H9 (cell line): ENCODE measurements at regions not wholly inside any gene's neighbourhood (a gene's known extent, or its start where the extent isn't known, plus 50 kb on each side); places are given as distances from the start of the nearest gene placed in this dataset.

Experiments
- DNase-seq: peaks from one replicate; pipeline ENCODE4 v3.0.0-alpha.2; 2017
- H2AFZ ChIP-seq: one replicate; pipeline ENCODE4 v1.6.1; 2013; ENCODE audit warnings: mild to moderate bottlenecking, low read length, control low read depth, moderate library complexity
- H2AK5ac ChIP-seq: 2 replicates; pipeline ENCODE4 v1.6.1; 2013; ENCODE audit warnings: low read length, control low read depth, mixed read lengths; ENCODE audit not compliant: insufficient read length
- H2BK120ac ChIP-seq: one replicate; pipeline ENCODE4 v1.6.1; 2013; ENCODE audit warnings: low read depth, mild to moderate bottlenecking, low read length, control low read depth, inconsistent platforms; ENCODE audit not compliant: poor library complexity, severe bottlenecking
- H2BK12ac ChIP-seq: 2 replicates; pipeline ENCODE4 v1.6.1; 2013; ENCODE audit warnings: low read length, control low read depth, mixed read lengths, low read depth; ENCODE audit not compliant: insufficient read length
- H2BK15ac ChIP-seq: 2 replicates; pipeline ENCODE4 v1.6.1; 2013; ENCODE audit warnings: low read depth, low read length, control low read depth
- H2BK20ac ChIP-seq: one replicate; pipeline ENCODE4 v1.6.1; 2013; ENCODE audit warnings: low read depth, mild to moderate bottlenecking, low read length, control low read depth, inconsistent platforms; ENCODE audit not compliant: poor library complexity, severe bottlenecking
- H2BK5ac ChIP-seq: 2 replicates; pipeline ENCODE4 v1.6.1; 2013; ENCODE audit warnings: low read length, control low read depth, mixed read lengths; ENCODE audit not compliant: insufficient read length
- H3K14ac ChIP-seq: 2 replicates; pipeline ENCODE4 v1.6.1; 2013; ENCODE audit warnings: low read length, control low read depth; ENCODE audit not compliant: insufficient read depth
- H3K18ac ChIP-seq: 2 replicates; pipeline ENCODE4 v1.6.1; 2013; ENCODE audit warnings: low read depth, mild to moderate bottlenecking, mixed read lengths, low read length, control low read depth; ENCODE audit not compliant: insufficient read length
- H3K23ac ChIP-seq: 2 replicates; pipeline ENCODE4 v1.6.1; 2013; ENCODE audit warnings: low read length, control low read depth, mixed read lengths, low read depth; ENCODE audit not compliant: insufficient read length
- H3K23me2 ChIP-seq: 2 replicates; pipeline ENCODE4 v1.6.1; 2013; ENCODE audit warnings: low read depth, mild to moderate bottlenecking, mixed read lengths, low read length, control low read depth; ENCODE audit not compliant: insufficient read length, poor library complexity, severe bottlenecking
- H3K27ac ChIP-seq: 2 replicates; pipeline ENCODE4 v1.5.1; 2013; ENCODE audit warnings: low read length, control low read depth, mixed read lengths, low read depth; ENCODE audit not compliant: insufficient read length
- H3K27me3 ChIP-seq: 2 replicates; pipeline ENCODE4 v1.6.1; 2013; ENCODE audit warnings: low read length, control low read depth, inconsistent platforms; ENCODE audit not compliant: insufficient read depth
- H3K4ac ChIP-seq: 2 replicates; pipeline ENCODE4 v1.6.1; 2013; ENCODE audit warnings: low read depth, mild to moderate bottlenecking, control low read depth, inconsistent platforms, low read length, moderate library complexity
- H3K4me1 ChIP-seq: 2 replicates; pipeline ENCODE4 v1.6.1; 2013; ENCODE audit warnings: low read length, control low read depth, inconsistent platforms; ENCODE audit not compliant: insufficient read depth
- H3K4me2 ChIP-seq: 2 replicates; pipeline ENCODE4 v1.6.1; 2013; ENCODE audit warnings: low read length, control low read depth, mixed read lengths; ENCODE audit not compliant: insufficient read length, insufficient read depth
- H3K56ac ChIP-seq: 2 replicates; pipeline ENCODE4 v1.6.1; 2013; ENCODE audit warnings: low read depth, mild to moderate bottlenecking, mixed read lengths, low read length, control low read depth; ENCODE audit not compliant: insufficient read length
- H3K79me1 ChIP-seq: 2 replicates; pipeline ENCODE4 v1.6.1; 2013; ENCODE audit warnings: low read depth, mild to moderate bottlenecking, moderate library complexity, low read length, control low read depth, inconsistent platforms; ENCODE audit not compliant: insufficient read depth, poor library complexity, severe bottlenecking
- H3K79me2 ChIP-seq: 2 replicates; pipeline ENCODE4 v1.6.1; 2013; ENCODE audit warnings: low read length, control low read depth, inconsistent platforms; ENCODE audit not compliant: insufficient read depth
- H3K9ac ChIP-seq: 2 replicates; pipeline ENCODE4 v1.6.1; 2013; ENCODE audit warnings: low read length, control low read depth, mixed read lengths; ENCODE audit not compliant: insufficient read length; ENCODE audit errors: extremely low read depth
- H3K9me3 ChIP-seq: one replicate; pipeline ENCODE4 v1.6.1; 2013; ENCODE audit warnings: low read depth, low read length, inconsistent platforms; ENCODE audit not compliant: control insufficient read depth
- H3T11ph ChIP-seq: one replicate; pipeline ENCODE4 v1.6.1; 2013; ENCODE audit warnings: mild to moderate bottlenecking, low read length, control low read depth, inconsistent platforms
- H4K20me1 ChIP-seq: one replicate; pipeline ENCODE4 v1.6.1; 2013; ENCODE audit not compliant: control insufficient read depth, insufficient read length, insufficient read depth
- H4K5ac ChIP-seq: 2 replicates; pipeline ENCODE4 v1.6.1; 2013; ENCODE audit warnings: low read depth, mild to moderate bottlenecking, mixed read lengths, low read length, control low read depth; ENCODE audit not compliant: insufficient read length
- H4K8ac ChIP-seq: replicated peaks from 2 replicates; pipeline ENCODE4 v1.6.1; 2013; ENCODE audit warnings: low read length, control low read depth, mixed read lengths, low read depth; ENCODE audit not compliant: insufficient read length
- H4K91ac ChIP-seq: 2 replicates; pipeline ENCODE4 v1.6.1; 2013; ENCODE audit warnings: low read depth, mild to moderate bottlenecking, moderate library complexity, mixed read lengths, low read length, control low read depth; ENCODE audit not compliant: insufficient read length
- H3K27ac Mint-ChIP-seq, 3 experiments: 2 replicates in 2 of 3; 3 replicates in 1 of 3; pipeline ENCODE4 v1.8.0; 2020 to 2021; ENCODE audit warnings: mixed read lengths in 3 of 3, mild to moderate bottlenecking in 1 of 3, moderate library complexity in 1 of 3
- H3K27me3 Mint-ChIP-seq: 2 replicates; pipeline ENCODE4 v1.8.0; 2021; ENCODE audit warnings: low read depth, mild to moderate bottlenecking, moderate library complexity, mixed read lengths
- H3K36me3 Mint-ChIP-seq, 3 experiments: 2 replicates in 2 of 3; 3 replicates in 1 of 3; pipeline ENCODE4 v1.8.0; 2020 to 2021; ENCODE audit warnings: low read depth in 3 of 3, mixed read lengths in 3 of 3; ENCODE audit not compliant: insufficient read depth in 1 of 3
- H3K4me1 Mint-ChIP-seq, 2 experiments: 2 replicates each; pipeline ENCODE4 v1.8.0; 2020; ENCODE audit warnings: mixed read lengths in 2 of 2
- H3K4me3 Mint-ChIP-seq, 2 experiments: 2 replicates in 1 of 2; 3 replicates in 1 of 2; pipeline ENCODE4 v1.8.0; 2020 to 2021; ENCODE audit warnings: mild to moderate bottlenecking in 2 of 2, mixed read lengths in 2 of 2, moderate library complexity in 1 of 2
- H3K9me3 Mint-ChIP-seq, 2 experiments: 2 replicates in 1 of 2; 3 replicates in 1 of 2; pipeline ENCODE4 v1.8.0; 2020; ENCODE audit warnings: mild to moderate bottlenecking in 2 of 2, mixed read lengths in 2 of 2, moderate library complexity in 1 of 2
- CTCF ChIP-seq: fragments of 200-600 bp; sonication (generic); conservative IDR thresholded peaks from 3 replicates; pipeline ENCODE4 v1.8.0; 2021; ENCODE audit warnings: antibody characterized with exemption, mild to moderate bottlenecking
- WGBS: extraction: QIAGEN DNeasy Blood & Tissue Kit; methylation state at CpG from one replicate; pipeline ENCODE4 v1.1.7; 2013; ENCODE audit warnings: missing lambda C conversion rate, low lambda C conversion rate, mixed read lengths; ENCODE audit not compliant: insufficient read length; ENCODE audit errors: extremely low coverage; 5-methylcytosine and 5-hydroxymethylcytosine counted together

GRCh38 chr6:98020222-98020621 lies 737.2 kb upstream of the MMS22L start:
- Histone ChIP-seq H2BK5ac (no peak overlapping the region), H3K56ac (no peak overlapping the region), H2BK15ac (no peak overlapping the region), H3K9ac (no peak overlapping the region), H3T11ph (no peak overlapping the region), H4K5ac (no peak overlapping the region), H3K4me2 (no peak overlapping the region), H3K14ac (no peak overlapping the region), H3K79me2 (no peaks in the 10 kb centered on the region), H3K4ac (no peak overlapping the region), H3K27ac (no peak overlapping the region), H2BK20ac (no peak overlapping the region), H3K9me3 (no peaks in the 10 kb centered on the region), H3K27me3 (no peaks in the 10 kb centered on the region), H3K23me2 (no peaks in the 10 kb centered on the region), H4K91ac (no peak overlapping the region), H2BK12ac (no peak overlapping the region), H2AK5ac (no peak overlapping the region), H3K4me1 (peaks cover 4% of the 10 kb centered on the region; the same call in 1 of the 2 replicates), H3K79me1 (no peaks in the 10 kb centered on the region), H3K18ac (no peak overlapping the region), H3K23ac (no peak overlapping the region), H4K20me1 (no peaks in the 10 kb centered on the region), H2AFZ (no peak overlapping the region), H2BK120ac (no peak overlapping the region), H4K8ac (no peak overlapping the region)
- no peak overlapping the region for H3K4me3 Mint-ChIP-seq
- no peak for TF ChIP-seq CTCF
- WGBS, result no CpG with 5 or more reads among the region's 2 CpGs
- no peaks in the 10 kb centered on the region; a peak in 1 of 7 replicates for H3K36me3 Mint-ChIP-seq
- H3K9me3 Mint-ChIP-seq, result no peaks in the 10 kb centered on the region
- no peak for DNase-seq
- no peaks in the 10 kb centered on the region for H3K27me3 Mint-ChIP-seq
- H3K4me1 Mint-ChIP-seq, result peaks cover 7 to 18% of the 10 kb centered on the region in 2 experiments
- H3K27ac Mint-ChIP-seq, result peak overlapping the region in 1 of 3 experiments; percentile 55; a peak in 1 of 7 replicates
